ENCODE measurements at regions not wholly inside any gene's neighbourhood (a gene's known extent, or its start where the extent isn't known, plus 50 kb on each side); places are given as distances from the start of the nearest gene placed in this dataset.

- DNase-seq (ENCODE audit: low read depth, low spot score) = no peak
Observed at GRCh38 chr14:48876806-48877340, 709.3 kb downstream of the RPS29 start.

- DNase-seq (ENCODE audit: low read depth, low spot score) = no peak
Observed at GRCh38 chr14:48874711-48875110, 711.5 kb downstream of the RPS29 start.

GRCh38 chr14:48857366-48857765, 728.8 kb downstream of the RPS29 start:
- DNase-seq (ENCODE audit: low read depth, low spot score) = no peak

- DNase-seq (ENCODE audit: low read depth, low spot score) = no peak
Observed at GRCh38 chr14:48853159-48853558, 733.0 kb downstream of the RPS29 start.

GRCh38 chr14:48849741-48850322, 736.3 kb downstream of the RPS29 start:
- DNase-seq (ENCODE audit: low read depth, low spot score) = no peak

GRCh38 chr14:48842785-48843184, 743.4 kb downstream of the RPS29 start:
- DNase-seq (ENCODE audit: low read depth, low spot score) = no peak

GRCh38 chr14:48826058-48826457, 760.1 kb downstream of the RPS29 start:
- DNase-seq (ENCODE audit: low read depth, low spot score) = no peak

- DNase-seq (ENCODE audit: low read depth, low spot score) = no peak
Observed at GRCh38 chr14:48814562-48814961, 771.6 kb downstream of the RPS29 start.

- DNase-seq (ENCODE audit: low read depth, low spot score) = no peak
Observed at GRCh38 chr14:48805315-48805714, 780.9 kb downstream of the RPS29 start.

GRCh38 chr14:48792376-48793024, 793.7 kb downstream of the RPS29 start:
- no peak for DNase-seq (ENCODE audit: low read depth, low spot score)

- no peak for DNase-seq (ENCODE audit: low read depth, low spot score)
Observed at GRCh38 chr14:48788771-48789170, 797.4 kb downstream of the RPS29 start.

GRCh38 chr14:48786498-48786897, 799.7 kb downstream of the RPS29 start:
- DNase-seq (ENCODE audit: low read depth, low spot score) = no peak

- DNase-seq (ENCODE audit: low read depth, low spot score) = no peak
Observed at GRCh38 chr14:48771717-48772116, 814.5 kb downstream of the RPS29 start.

GRCh38 chr14:48751293-48751692, 834.9 kb downstream of the RPS29 start:
- no peak for DNase-seq (ENCODE audit: low read depth, low spot score)

GRCh38 chr14:48748151-48748675, 838.0 kb downstream of the RPS29 start:
- DNase-seq (ENCODE audit: low read depth, low spot score) = no peak

- no peak for DNase-seq (ENCODE audit: low read depth, low spot score)
Observed at GRCh38 chr14:48747561-48748089, 838.6 kb downstream of the RPS29 start.

GRCh38 chr14:48744202-48744601, 842.0 kb downstream of the RPS29 start:
- no peak for DNase-seq (ENCODE audit: low read depth, low spot score)

GRCh38 chr14:48738186-48738925, 847.8 kb downstream of the RPS29 start:
- no peak for DNase-seq (ENCODE audit: low read depth, low spot score)

- DNase-seq (ENCODE audit: low read depth, low spot score) = no peak
Observed at GRCh38 chr14:48735607-48736006, 850.6 kb downstream of the RPS29 start.

GRCh38 chr14:48731260-48731659, 854.9 kb downstream of the RPS29 start:
- DNase-seq (ENCODE audit: low read depth, low spot score) = no peak

- DNase-seq (ENCODE audit: low read depth, low spot score) = no peak
Observed at GRCh38 chr14:48726080-48726642, 860.0 kb downstream of the RPS29 start.
